ENCODE measurements at regions not wholly inside any gene's neighbourhood (a gene's known extent, or its start where the extent isn't known, plus 50 kb on each side); places are given as distances from the start of the nearest gene placed in this dataset.

DNA sequence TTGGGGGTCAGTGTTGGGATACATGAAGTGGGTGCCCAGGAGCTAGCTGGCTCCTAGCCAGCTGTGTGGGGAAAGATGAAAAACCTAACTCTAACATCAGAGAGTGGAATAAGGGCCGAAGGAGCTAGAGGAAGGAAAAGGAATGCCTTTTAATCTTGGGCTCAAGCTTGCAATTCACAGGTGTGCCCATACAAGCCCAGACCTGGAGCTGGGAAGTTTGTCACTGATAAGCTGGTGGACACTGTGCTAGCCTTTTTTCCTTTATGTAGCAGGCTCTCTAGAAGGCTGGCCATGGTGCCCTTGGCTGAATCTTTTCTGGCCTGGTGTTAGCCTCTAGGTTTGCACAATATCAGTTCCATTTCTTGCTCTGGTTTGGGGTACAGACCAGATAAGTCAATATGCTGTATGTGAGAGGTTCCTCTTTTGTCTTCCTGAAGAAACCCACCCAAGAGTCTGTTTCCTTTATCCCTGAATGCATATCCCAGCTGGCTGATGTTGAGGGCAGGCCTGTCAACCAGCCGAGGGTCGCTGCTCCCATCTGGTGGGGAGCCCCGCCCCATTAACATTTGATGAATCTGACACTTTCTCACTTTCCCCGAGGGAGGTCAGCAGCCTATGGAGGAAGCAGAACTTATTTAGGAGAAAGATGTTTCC lies 92.4 kb upstream of the CXCL14 start:
- DNase-seq (no peak), ATAC-seq (ENCODE audit: insufficient read depth, low read depth) (no peak)
- H3K4me2 ChIP-seq (ENCODE audit: insufficient read depth, low read length), result no peak overlapping the region

DNA sequence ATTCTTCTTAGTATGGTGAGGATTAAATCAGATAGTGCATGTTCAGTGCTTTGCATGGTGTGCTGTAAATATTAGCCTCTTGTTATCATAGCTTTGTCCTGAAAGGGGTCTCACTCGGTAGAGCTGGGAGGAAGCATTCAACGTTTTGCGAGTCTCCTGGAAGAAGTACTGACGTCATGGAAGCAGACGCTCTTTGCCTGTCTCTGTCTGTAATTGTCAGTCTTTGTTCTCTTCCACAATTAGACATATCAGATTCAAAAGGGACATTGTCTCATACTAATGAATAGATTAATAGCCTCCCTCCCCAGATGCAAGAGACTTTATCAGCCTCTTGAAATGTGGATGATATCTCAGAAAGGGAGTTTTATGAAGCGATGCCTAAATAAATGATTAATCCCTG lies 91.8 kb upstream of the CXCL14 start:
- Histone ChIP-seq H3K9me3 (ENCODE audit: insufficient read depth, low read length, severe bottlenecking) (no peaks in the 10 kb centered on the region), H4K20me1 (ENCODE audit: insufficient read depth, low read length) (no peaks in the 10 kb centered on the region), H3K27me3 (ENCODE audit: insufficient read depth, low read length, poor library complexity) (peaks cover 4% of the 10 kb centered on the region), H3K4me2 (ENCODE audit: insufficient read depth, low read length) (no peak overlapping the region), H3K9ac (ENCODE audit: low read depth, low read length) (no peak overlapping the region), H3K79me2 (ENCODE audit: insufficient read depth, low read length) (no peaks in the 10 kb centered on the region), H3K4me1 (ENCODE audit: insufficient read depth, low read length) (no peaks in the 10 kb centered on the region), H3K27ac (ENCODE audit: low read length) (no peak overlapping the region), H3K4me3 (ENCODE audit: low read depth in 1 of 2, low read length in 2 of 2) (no peak overlapping the region), H2AFZ (ENCODE audit: low read depth, low read length) (no peak overlapping the region), H3K36me3 (ENCODE audit: insufficient read depth, low read length) (no peaks in the 10 kb centered on the region)
- DNase-seq (no peak), ATAC-seq (ENCODE audit: insufficient read depth, low read depth) (no peak)
- TF ChIP-seq CTCF (IDR thresholded peaks at IDR 0.05; ENCODE audit: borderline replicate concordance, extremely low read depth, low read length, poor library complexity, severe bottlenecking) (no peak), EZH2 (IDR thresholded peaks at IDR 0.05; ENCODE audit: borderline replicate concordance, low read depth, low read length, severe bottlenecking) (no peak)

More for the DNA sequence above, 92.4 kb upstream of the CXCL14 start:
- Histone ChIP-seq H3K4me3 (ENCODE audit: low read depth in 1 of 2, low read length in 2 of 2) (no peak overlapping the region), H3K9me3 (ENCODE audit: insufficient read depth, low read length, severe bottlenecking) (no peaks in the 10 kb centered on the region), H4K20me1 (ENCODE audit: insufficient read depth, low read length) (no peaks in the 10 kb centered on the region), H3K9ac (ENCODE audit: low read depth, low read length) (no peak overlapping the region), H3K36me3 (ENCODE audit: insufficient read depth, low read length) (no peaks in the 10 kb centered on the region), H3K4me1 (ENCODE audit: insufficient read depth, low read length) (no peaks in the 10 kb centered on the region), H2AFZ (ENCODE audit: low read depth, low read length) (no peak overlapping the region), H3K79me2 (ENCODE audit: insufficient read depth, low read length) (no peaks in the 10 kb centered on the region), H3K27ac (ENCODE audit: low read length) (no peak overlapping the region), H3K27me3 (ENCODE audit: insufficient read depth, low read length, poor library complexity) (peaks cover 2% of the 10 kb centered on the region)
- TF ChIP-seq EZH2 (IDR thresholded peaks at IDR 0.05; ENCODE audit: borderline replicate concordance, low read depth, low read length, severe bottlenecking), result no peak
- TF ChIP-seq CTCF (IDR thresholded peaks at IDR 0.05; ENCODE audit: borderline replicate concordance, extremely low read depth, low read length, poor library complexity, severe bottlenecking), result no peak

GRCh38 chr5:135669416-135669815 lies 90.6 kb upstream of the CXCL14 start:
- Histone ChIP-seq H3K27me3 (ENCODE audit: insufficient read depth, low read length, poor library complexity) (peaks cover 5% of the 10 kb centered on the region), H2AFZ (ENCODE audit: low read depth, low read length) (no peak overlapping the region), H3K36me3 (ENCODE audit: insufficient read depth, low read length) (no peaks in the 10 kb centered on the region), H3K27ac (ENCODE audit: low read length) (no peak overlapping the region), H3K4me3 (ENCODE audit: low read depth in 1 of 2, low read length in 2 of 2) (no peak overlapping the region), H3K4me1 (ENCODE audit: insufficient read depth, low read length) (no peaks in the 10 kb centered on the region), H3K4me2 (ENCODE audit: insufficient read depth, low read length) (no peak overlapping the region), H4K20me1 (ENCODE audit: insufficient read depth, low read length) (no peaks in the 10 kb centered on the region), H3K9ac (ENCODE audit: low read depth, low read length) (no peak overlapping the region), H3K79me2 (ENCODE audit: insufficient read depth, low read length) (no peaks in the 10 kb centered on the region), H3K9me3 (ENCODE audit: insufficient read depth, low read length, severe bottlenecking) (no peaks in the 10 kb centered on the region)
- DNase-seq, result no peak
- TF ChIP-seq EZH2 (IDR thresholded peaks at IDR 0.05; ENCODE audit: borderline replicate concordance, low read depth, low read length, severe bottlenecking), result no peak
- no peak for TF ChIP-seq CTCF (IDR thresholded peaks at IDR 0.05; ENCODE audit: borderline replicate concordance, extremely low read depth, low read length, poor library complexity, severe bottlenecking)
- ATAC-seq (ENCODE audit: insufficient read depth, low read depth), result no peak

All from DND-41 (cell line).